ENCODE measurements at regions not wholly inside any gene's neighbourhood (a gene's known extent, or its start where the extent isn't known, plus 50 kb on each side); places are given as distances from the start of the nearest gene placed in this dataset.

- H3K9ac ChIP-seq (ENCODE audit: low read depth, low read length), result no peak overlapping the region
- no peaks in the 10 kb centered on the region for H3K79me2 ChIP-seq (ENCODE audit: insufficient read depth, low read length)
- no peaks in the 10 kb centered on the region for H3K4me1 ChIP-seq (ENCODE audit: insufficient read depth, low read length)
- no peak for ATAC-seq (ENCODE audit: insufficient read depth, low read depth)
- TF ChIP-seq EZH2 (IDR thresholded peaks at IDR 0.05; ENCODE audit: borderline replicate concordance, low read depth, low read length, severe bottlenecking), result no peak
- no peak for TF ChIP-seq CTCF (IDR thresholded peaks at IDR 0.05; ENCODE audit: borderline replicate concordance, extremely low read depth, low read length, poor library complexity, severe bottlenecking)
- H2AFZ ChIP-seq (ENCODE audit: low read depth, low read length), result no peak overlapping the region
- no peak overlapping the region for H3K4me3 ChIP-seq (ENCODE audit: low read depth in 1 of 2, low read length in 2 of 2)
- peaks cover 8% of the 10 kb centered on the region for H3K9me3 ChIP-seq (ENCODE audit: insufficient read depth, low read length, severe bottlenecking)
- DNase-seq, result no peak
- H3K27me3 ChIP-seq (ENCODE audit: insufficient read depth, low read length, poor library complexity), result no peaks in the 10 kb centered on the region
- H3K4me2 ChIP-seq (ENCODE audit: insufficient read depth, low read length), result no peak overlapping the region
- no peaks in the 10 kb centered on the region for H3K36me3 ChIP-seq (ENCODE audit: insufficient read depth, low read length)
- no peak overlapping the region for H3K27ac ChIP-seq (ENCODE audit: low read length)
- H4K20me1 ChIP-seq (ENCODE audit: insufficient read depth, low read length), result no peaks in the 10 kb centered on the region
Measured at GRCh38 chr6:76481101-76481500, 408.6 kb upstream of the IMPG1 start.

- H4K20me1 ChIP-seq (ENCODE audit: insufficient read depth, low read length), result no peaks in the 10 kb centered on the region
- H3K9ac ChIP-seq (ENCODE audit: low read depth, low read length), result no peak overlapping the region
- no peaks in the 10 kb centered on the region for H3K27me3 ChIP-seq (ENCODE audit: insufficient read depth, low read length, poor library complexity)
- no peaks in the 10 kb centered on the region for H3K36me3 ChIP-seq (ENCODE audit: insufficient read depth, low read length)
- H3K9me3 ChIP-seq (ENCODE audit: insufficient read depth, low read length, severe bottlenecking), result peaks cover 8% of the 10 kb centered on the region
- no peak overlapping the region for H3K4me3 ChIP-seq (ENCODE audit: low read depth in 1 of 2, low read length in 2 of 2)
- DNase-seq, result no peak
- TF ChIP-seq CTCF (IDR thresholded peaks at IDR 0.05; ENCODE audit: borderline replicate concordance, extremely low read depth, low read length, poor library complexity, severe bottlenecking), result no peak
- no peak for TF ChIP-seq EZH2 (IDR thresholded peaks at IDR 0.05; ENCODE audit: borderline replicate concordance, low read depth, low read length, severe bottlenecking)
- no peaks in the 10 kb centered on the region for H3K4me1 ChIP-seq (ENCODE audit: insufficient read depth, low read length)
- H3K4me2 ChIP-seq (ENCODE audit: insufficient read depth, low read length), result no peak overlapping the region
- no peaks in the 10 kb centered on the region for H3K79me2 ChIP-seq (ENCODE audit: insufficient read depth, low read length)
- H2AFZ ChIP-seq (ENCODE audit: low read depth, low read length), result no peak overlapping the region
- H3K27ac ChIP-seq (ENCODE audit: low read length), result no peak overlapping the region
- no peak for ATAC-seq (ENCODE audit: insufficient read depth, low read depth)
Measured at GRCh38 chr6:76472858-76473257, 400.4 kb upstream of the IMPG1 start.

- Histone ChIP-seq H3K27ac (ENCODE audit: low read length) (no peak overlapping the region), H3K79me2 (ENCODE audit: insufficient read depth, low read length) (no peaks in the 10 kb centered on the region), H3K4me1 (ENCODE audit: insufficient read depth, low read length) (no peaks in the 10 kb centered on the region), H3K27me3 (ENCODE audit: insufficient read depth, low read length, poor library complexity) (no peaks in the 10 kb centered on the region), H3K4me3 (ENCODE audit: low read depth in 1 of 2, low read length in 2 of 2) (no peak overlapping the region), H4K20me1 (ENCODE audit: insufficient read depth, low read length) (no peaks in the 10 kb centered on the region), H3K9ac (ENCODE audit: low read depth, low read length) (no peak overlapping the region), H3K9me3 (ENCODE audit: insufficient read depth, low read length, severe bottlenecking) (no peaks in the 10 kb centered on the region), H3K36me3 (ENCODE audit: insufficient read depth, low read length) (no peaks in the 10 kb centered on the region), H2AFZ (ENCODE audit: low read depth, low read length) (no peak overlapping the region), H3K4me2 (ENCODE audit: insufficient read depth, low read length) (no peak overlapping the region)
- ATAC-seq (ENCODE audit: insufficient read depth, low read depth), result no peak
- no peak for DNase-seq
- TF ChIP-seq EZH2 (IDR thresholded peaks at IDR 0.05; ENCODE audit: borderline replicate concordance, low read depth, low read length, severe bottlenecking) (no peak), CTCF (IDR thresholded peaks at IDR 0.05; ENCODE audit: borderline replicate concordance, extremely low read depth, low read length, poor library complexity, severe bottlenecking) (no peak)
Measured at GRCh38 chr6:76466286-76466685, 393.8 kb upstream of the IMPG1 start.

GRCh38 chr6:76465410-76465809 is 392.9 kb upstream of the IMPG1 start:
- Histone ChIP-seq H3K9ac (ENCODE audit: low read depth, low read length) (no peak overlapping the region), H2AFZ (ENCODE audit: low read depth, low read length) (no peak overlapping the region), H3K36me3 (ENCODE audit: insufficient read depth, low read length) (no peaks in the 10 kb centered on the region), H4K20me1 (ENCODE audit: insufficient read depth, low read length) (no peaks in the 10 kb centered on the region), H3K27me3 (ENCODE audit: insufficient read depth, low read length, poor library complexity) (no peaks in the 10 kb centered on the region), H3K4me1 (ENCODE audit: insufficient read depth, low read length) (no peaks in the 10 kb centered on the region), H3K4me3 (ENCODE audit: low read depth in 1 of 2, low read length in 2 of 2) (no peak overlapping the region), H3K79me2 (ENCODE audit: insufficient read depth, low read length) (no peaks in the 10 kb centered on the region), H3K4me2 (ENCODE audit: insufficient read depth, low read length) (no peak overlapping the region), H3K9me3 (ENCODE audit: insufficient read depth, low read length, severe bottlenecking) (no peaks in the 10 kb centered on the region), H3K27ac (ENCODE audit: low read length) (no peak overlapping the region)
- ATAC-seq (ENCODE audit: insufficient read depth, low read depth), result no peak
- no peak for DNase-seq
- TF ChIP-seq CTCF (IDR thresholded peaks at IDR 0.05; ENCODE audit: borderline replicate concordance, extremely low read depth, low read length, poor library complexity, severe bottlenecking) (no peak), EZH2 (IDR thresholded peaks at IDR 0.05; ENCODE audit: borderline replicate concordance, low read depth, low read length, severe bottlenecking) (no peak)

Data from DND-41 (cell line).